ENCODE measurements at regions not wholly inside any gene's neighbourhood (a gene's known extent, or its start where the extent isn't known, plus 50 kb on each side); places are given as distances from the start of the nearest gene placed in this dataset.

DNA sequence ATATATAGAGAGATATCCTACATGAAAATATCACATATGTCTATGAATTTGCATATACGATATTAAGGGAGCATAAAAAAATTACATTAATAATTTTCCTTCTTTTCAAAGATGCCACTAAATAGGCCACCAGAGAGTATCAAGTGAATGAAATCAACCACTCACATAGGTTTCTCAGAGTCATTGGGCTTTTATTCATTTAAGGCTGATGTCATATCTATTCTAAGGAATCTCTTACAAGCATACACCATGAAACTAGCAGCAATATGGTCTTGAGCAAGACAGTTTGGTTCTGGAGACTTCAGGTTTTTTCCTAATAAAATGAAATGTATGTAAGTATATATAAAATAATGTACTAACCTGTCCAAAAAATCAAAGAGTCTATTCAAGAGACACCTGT is 420.4 kb downstream of the PLA2G4A start:
- no peak overlapping the region for H3K4me3 Mint-ChIP-seq (ENCODE audit: low read depth)
- no peaks in the 10 kb centered on the region for H3K27me3 Mint-ChIP-seq
- H3K27ac Mint-ChIP-seq = no peak overlapping the region
- H3K36me3 Mint-ChIP-seq (ENCODE audit: insufficient read depth) = no peaks in the 10 kb centered on the region
- TF ChIP-seq, protein P1, sequence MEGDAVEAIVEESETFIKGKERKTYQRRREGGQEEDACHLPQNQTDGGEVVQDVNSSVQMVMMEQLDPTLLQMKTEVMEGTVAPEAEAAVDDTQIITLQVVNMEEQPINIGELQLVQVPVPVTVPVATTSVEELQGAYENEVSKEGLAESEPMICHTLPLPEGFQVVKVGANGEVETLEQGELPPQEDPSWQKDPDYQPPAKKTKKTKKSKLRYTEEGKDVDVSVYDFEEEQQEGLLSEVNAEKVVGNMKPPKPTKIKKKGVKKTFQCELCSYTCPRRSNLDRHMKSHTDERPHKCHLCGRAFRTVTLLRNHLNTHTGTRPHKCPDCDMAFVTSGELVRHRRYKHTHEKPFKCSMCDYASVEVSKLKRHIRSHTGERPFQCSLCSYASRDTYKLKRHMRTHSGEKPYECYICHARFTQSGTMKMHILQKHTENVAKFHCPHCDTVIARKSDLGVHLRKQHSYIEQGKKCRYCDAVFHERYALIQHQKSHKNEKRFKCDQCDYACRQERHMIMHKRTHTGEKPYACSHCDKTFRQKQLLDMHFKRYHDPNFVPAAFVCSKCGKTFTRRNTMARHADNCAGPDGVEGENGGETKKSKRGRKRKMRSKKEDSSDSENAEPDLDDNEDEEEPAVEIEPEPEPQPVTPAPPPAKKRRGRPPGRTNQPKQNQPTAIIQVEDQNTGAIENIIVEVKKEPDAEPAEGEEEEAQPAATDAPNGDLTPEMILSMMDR (IDR thresholded peaks at IDR 0.05; ENCODE audit: unreplicated experiment) = no peak
- no peaks in the 10 kb centered on the region for H3K4me1 Mint-ChIP-seq (ENCODE audit: low read depth)
- H3K9me3 Mint-ChIP-seq (ENCODE audit: low read depth) = peaks cover 15% of the 10 kb centered on the region
- no peak for DNase-seq (ENCODE audit: low spot score, unreplicated experiment)

DNA sequence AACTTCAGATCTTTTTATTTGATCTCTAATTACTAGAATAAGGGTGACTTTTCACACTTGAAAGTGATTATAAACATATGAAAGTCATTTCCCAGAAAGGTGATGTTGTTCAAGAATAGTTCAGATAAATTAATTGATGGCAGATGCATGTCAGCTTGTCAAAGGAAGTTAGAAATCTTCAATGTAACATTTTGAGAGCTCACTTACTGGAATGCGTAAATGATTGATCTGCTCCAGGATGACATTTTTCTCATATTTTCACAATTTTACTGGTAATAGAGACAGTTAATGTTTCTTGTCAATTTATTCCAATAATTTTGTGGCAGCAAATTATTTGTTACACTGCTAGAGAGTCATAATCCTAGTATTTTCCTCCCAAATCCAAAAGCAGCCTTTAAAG is 424.2 kb downstream of the PLA2G4A start:
- Mint-ChIP-seq H3K27ac (no peak overlapping the region), H3K36me3 (ENCODE audit: insufficient read depth) (no peaks in the 10 kb centered on the region), H3K4me3 (ENCODE audit: low read depth) (no peak overlapping the region), H3K4me1 (ENCODE audit: low read depth) (peaks cover 4% of the 10 kb centered on the region), H3K9me3 (ENCODE audit: low read depth) (no peaks in the 10 kb centered on the region), H3K27me3 (no peaks in the 10 kb centered on the region)
- no peak for DNase-seq (ENCODE audit: low spot score, unreplicated experiment)
- TF ChIP-seq, protein P1 (IDR thresholded peaks at IDR 0.05; ENCODE audit: unreplicated experiment) = no peak

DNA sequence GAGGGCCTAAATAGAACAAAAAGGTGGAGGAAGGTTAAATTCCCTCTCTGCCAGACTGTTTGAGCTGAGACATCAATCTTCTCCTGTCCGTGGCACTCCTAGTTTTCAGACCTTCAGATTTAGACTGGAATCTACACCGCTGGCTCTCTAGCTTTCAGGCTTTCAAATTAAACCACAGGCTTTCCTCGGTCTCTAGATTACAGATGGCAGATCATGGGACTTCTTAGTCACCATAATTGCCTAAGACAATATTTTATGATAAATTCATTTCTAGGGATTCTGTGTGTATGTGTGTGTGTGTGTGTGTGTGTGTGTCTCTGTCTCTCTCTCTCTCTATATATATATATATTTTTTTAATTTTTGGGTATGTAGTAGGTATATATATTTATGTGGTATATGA is 428.7 kb downstream of the PLA2G4A start:
- peaks cover 12% of the 10 kb centered on the region for H3K4me1 Mint-ChIP-seq (ENCODE audit: low read depth)
- H3K27ac Mint-ChIP-seq = no peak overlapping the region
- no peaks in the 10 kb centered on the region for H3K27me3 Mint-ChIP-seq
- TF ChIP-seq, protein P1 (IDR thresholded peaks at IDR 0.05; ENCODE audit: unreplicated experiment) = no peak
- no peak overlapping the region for H3K4me3 Mint-ChIP-seq (ENCODE audit: low read depth)
- H3K36me3 Mint-ChIP-seq (ENCODE audit: insufficient read depth) = no peaks in the 10 kb centered on the region
- DNase-seq (ENCODE audit: low spot score, unreplicated experiment) = no peak
- no peaks in the 10 kb centered on the region for H3K9me3 Mint-ChIP-seq (ENCODE audit: low read depth)

DNA sequence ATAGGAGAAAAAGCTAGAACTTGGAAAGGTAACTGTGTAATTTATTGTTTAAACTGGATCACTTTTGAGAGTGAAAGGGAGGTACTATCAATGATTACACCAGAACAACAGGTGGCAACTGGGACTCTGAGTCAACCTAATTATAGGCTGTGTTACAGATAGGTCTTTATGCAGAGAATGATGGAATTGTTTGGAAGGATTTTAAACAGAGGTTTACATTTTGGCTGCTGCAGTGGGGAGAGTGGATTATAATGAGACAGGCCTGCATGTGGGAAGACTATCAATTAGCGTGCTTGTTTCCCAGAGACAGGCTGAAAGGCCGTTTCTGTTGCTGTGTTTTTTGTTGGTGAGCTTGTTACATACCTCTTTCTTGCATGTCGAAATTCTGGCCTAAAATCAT is 432.9 kb downstream of the PLA2G4A start:
- H3K4me1 Mint-ChIP-seq (ENCODE audit: low read depth) = peaks cover 18% of the 10 kb centered on the region

DNA sequence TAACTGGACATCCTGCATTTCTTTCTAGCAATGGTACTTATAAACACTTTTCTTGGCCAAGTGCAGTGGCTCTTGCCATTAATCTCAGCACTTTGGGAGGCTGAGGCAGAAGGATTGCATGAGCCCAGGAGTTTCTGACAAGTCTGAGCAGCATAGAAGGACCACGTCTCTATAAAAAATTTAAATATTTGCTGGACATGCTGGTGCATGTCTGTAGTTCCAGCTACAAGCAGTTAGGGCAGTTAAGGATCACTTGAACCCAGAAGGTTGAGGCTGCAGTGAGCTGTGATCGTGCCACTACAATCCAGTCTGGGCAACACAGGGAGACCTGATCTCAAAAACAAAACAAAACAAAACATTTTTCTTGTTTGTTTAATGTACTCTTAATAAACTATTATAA is 434.0 kb downstream of the PLA2G4A start:
- H3K4me3 Mint-ChIP-seq (ENCODE audit: low read depth) = no peak overlapping the region
- H3K27me3 Mint-ChIP-seq = no peaks in the 10 kb centered on the region
- H3K9me3 Mint-ChIP-seq (ENCODE audit: low read depth) = no peaks in the 10 kb centered on the region
- no peaks in the 10 kb centered on the region for H3K36me3 Mint-ChIP-seq (ENCODE audit: insufficient read depth)
- H3K4me1 Mint-ChIP-seq (ENCODE audit: low read depth) = peaks cover 28% of the 10 kb centered on the region
- H3K27ac Mint-ChIP-seq = no peak overlapping the region
- TF ChIP-seq, protein P1 (IDR thresholded peaks at IDR 0.05; ENCODE audit: unreplicated experiment) = no peak
- DNase-seq (ENCODE audit: low spot score, unreplicated experiment) = no peak

More for the DNA sequence above, 432.9 kb downstream of the PLA2G4A start:
- no peaks in the 10 kb centered on the region for H3K9me3 Mint-ChIP-seq (ENCODE audit: low read depth)
- H3K4me3 Mint-ChIP-seq (ENCODE audit: low read depth) = no peak overlapping the region
- no peaks in the 10 kb centered on the region for H3K36me3 Mint-ChIP-seq (ENCODE audit: insufficient read depth)
- TF ChIP-seq, protein P1 (IDR thresholded peaks at IDR 0.05; ENCODE audit: unreplicated experiment) = no peak
- peak overlapping the region; percentile 62 for H3K27ac Mint-ChIP-seq
- DNase-seq (ENCODE audit: low spot score, unreplicated experiment) = no peak
- no peaks in the 10 kb centered on the region for H3K27me3 Mint-ChIP-seq

Data from progenitor cell of endocrine pancreas (in vitro differentiated cells).